Liver (tissue), 8 donors: ENCODE measurements at regions not wholly inside any gene's neighbourhood (a gene's known extent, or its start where the extent isn't known, plus 50 kb on each side); places are given as distances from the start of the nearest gene placed in this dataset.

Experiments used
- DNase-seq: peaks from one replicate; pipeline ENCODE4 v3.0.0-alpha.2; 2017; ENCODE audit warnings: low spot score
- H3K27ac ChIP-seq, 2 donors: one replicate each; pipeline ENCODE4 v1.7.0; 2013; ENCODE audit warnings: inconsistent platforms in 2 of 2, low read length in 2 of 2, control low read depth in 1 of 2, low read depth in 1 of 2, mild to moderate bottlenecking in 1 of 2
- H3K27me3 ChIP-seq, 4 donors: one replicate each; pipeline versions ENCODE4 v1.6.1 to v1.7.0; 2013; ENCODE audit warnings: low read length in 3 of 4, inconsistent platforms in 1 of 4, mild to moderate bottlenecking in 1 of 4, moderate library complexity in 1 of 4; ENCODE audit not compliant: control insufficient read depth in 4 of 4, insufficient read depth in 4 of 4
- H3K36me3 ChIP-seq, 4 donors: one replicate each; pipeline versions ENCODE4 v1.6.1 to v1.7.0; 2013; ENCODE audit warnings: low read length in 3 of 4, mild to moderate bottlenecking in 3 of 4, low read depth in 1 of 4, moderate library complexity in 1 of 4; ENCODE audit not compliant: control insufficient read depth in 4 of 4, insufficient read depth in 3 of 4
- H3K4me1 ChIP-seq, 4 donors: one replicate each; pipeline versions ENCODE4 v1.6.1 to v1.7.0; 2013; ENCODE audit warnings: low read length in 3 of 4, mild to moderate bottlenecking in 3 of 4, moderate library complexity in 1 of 4; ENCODE audit not compliant: control insufficient read depth in 4 of 4, insufficient read depth in 4 of 4
- H3K4me3 ChIP-seq, 3 donors: one replicate each; pipeline versions ENCODE4 v1.6.1 to v1.7.0; 2013; ENCODE audit warnings: low read length in 3 of 3, control low read depth in 1 of 3, low read depth in 1 of 3, mild to moderate bottlenecking in 1 of 3
- H3K9ac ChIP-seq, 2 donors: one replicate each; pipeline ENCODE4 v1.7.0; 2013; ENCODE audit warnings: low read length in 2 of 2, mild to moderate bottlenecking in 2 of 2, moderate library complexity in 2 of 2, control low read depth in 1 of 2, low read depth in 1 of 2
- H3K9me3 ChIP-seq, 4 donors: one replicate each; pipeline versions ENCODE4 v1.6.1 to v1.7.0; 2013; ENCODE audit warnings: low read length in 3 of 4; ENCODE audit not compliant: control insufficient read depth in 4 of 4
- ATF3 ChIP-seq: IDR thresholded peaks from 2 replicates; pipeline ENCODE4 v1.6.1; 2016; ENCODE audit warnings: antibody characterized with exemption
- CTCF ChIP-seq: fragments of 150-350 bp; IDR thresholded peaks from 2 replicates; pipeline ENCODE4 v1.5.1; 2017; ENCODE audit warnings: improper control_type of control experiment, low read depth, low read length; ENCODE audit not compliant: missing input control
- FOXA1 ChIP-seq: IDR thresholded peaks from 2 replicates; pipeline ENCODE4 v1.6.1; 2016; ENCODE audit warnings: antibody characterized with exemption
- FOXA2 ChIP-seq: IDR thresholded peaks from 2 replicates; pipeline ENCODE4 v1.6.1; 2016; ENCODE audit warnings: antibody characterized with exemption
- GABPA ChIP-seq, 2 donors: IDR thresholded peaks in 1 of 2; conservative IDR thresholded peaks in 1 of 2; 2 replicates each; pipeline ENCODE4 v1.6.1; 2016; ENCODE audit warnings: antibody characterized with exemption in 2 of 2, mild to moderate bottlenecking in 1 of 2, moderate library complexity in 1 of 2
- HNF4A ChIP-seq, 2 donors: conservative IDR thresholded peaks; 2 replicates each; pipeline ENCODE4 v1.6.1; 2016; ENCODE audit warnings: antibody characterized with exemption in 2 of 2, mild to moderate bottlenecking in 2 of 2
- JUND ChIP-seq, 2 donors: IDR thresholded peaks; 2 replicates each; pipeline ENCODE4 v1.6.1; 2016; ENCODE audit warnings: antibody characterized with exemption in 2 of 2
- NR2F2 ChIP-seq: IDR thresholded peaks from 2 replicates; pipeline ENCODE4 v1.6.1; 2016; ENCODE audit warnings: antibody characterized with exemption
- RAD21 ChIP-seq, 2 donors: IDR thresholded peaks; 2 replicates each; pipeline ENCODE4 v1.6.1; 2016; ENCODE audit warnings: antibody characterized with exemption in 2 of 2, mild to moderate bottlenecking in 2 of 2
- REST ChIP-seq: IDR thresholded peaks from 2 replicates; pipeline ENCODE4 v1.6.1; 2016; ENCODE audit warnings: antibody characterized with exemption, mild to moderate bottlenecking
- RXRA ChIP-seq, 2 donors: IDR thresholded peaks; 2 replicates each; pipeline ENCODE4 v1.6.1; 2017 to 2018; ENCODE audit warnings: antibody characterized with exemption in 2 of 2, mild to moderate bottlenecking in 1 of 2
- SP1 ChIP-seq: IDR thresholded peaks from 2 replicates; pipeline ENCODE4 v1.6.1; 2018; ENCODE audit warnings: antibody characterized with exemption, mild to moderate bottlenecking
- TAF1 ChIP-seq: conservative IDR thresholded peaks from 2 replicates; pipeline ENCODE4 v1.6.1; 2016; ENCODE audit warnings: antibody characterized with exemption, mild to moderate bottlenecking
- YY1 ChIP-seq: IDR thresholded peaks from 2 replicates; pipeline ENCODE4 v1.6.1; 2016; ENCODE audit warnings: antibody characterized with exemption, mild to moderate bottlenecking
- WGBS: extraction: QIAGEN DNeasy Blood & Tissue Kit; methylation state at CpG from one replicate; pipeline ENCODE4 v1.1.7; 2013; 5-methylcytosine and 5-hydroxymethylcytosine counted together
- TF ChIP-seq, protein P1 (sequence below): IDR thresholded peaks from 2 replicates; pipeline ENCODE4 v1.6.1; 2016; ENCODE audit warnings: antibody characterized with exemption
- donor health status: healthy.
- donor health status: healthy.
- donor health status: healthy.
- donor health status: healthy.
- donor health status: healthy.

- no peak overlapping the region for H3K27ac ChIP-seq
- H3K9ac ChIP-seq: no peak overlapping the region
- no peaks in the 10 kb centered on the region for H3K36me3 ChIP-seq
- no peaks in the 10 kb centered on the region for H3K4me1 ChIP-seq
- peaks cover 0 to 7% (median 3%) of the 10 kb centered on the region in 4 donors for H3K27me3 ChIP-seq
- 60% methylated on average over 26 of the region's 26 CpGs for WGBS
- no peak overlapping the region for H3K4me3 ChIP-seq
- no peak for DNase-seq
- no peaks in the 10 kb centered on the region for H3K9me3 ChIP-seq
- TF ChIP-seq SP1: no peak
- no peak for TF ChIP-seq RAD21 (IDR thresholded peaks at IDR 0.05)
- no peak for TF ChIP-seq JUND (IDR thresholded peaks at IDR 0.05)
- no peak for TF ChIP-seq REST
- no peak for TF ChIP-seq ATF3
- no peak for TF ChIP-seq YY1
- no peak for TF ChIP-seq FOXA1
- no peak for TF ChIP-seq NR2F2
- no peak for TF ChIP-seq TAF1
- no peak for TF ChIP-seq GABPA (IDR thresholded peaks at IDR 0.05 in 1 of 2, conservative IDR thresholded peaks at IDR 0.05 in 1 of 2)
- no peak for TF ChIP-seq FOXA2
- TF ChIP-seq, protein P1, sequence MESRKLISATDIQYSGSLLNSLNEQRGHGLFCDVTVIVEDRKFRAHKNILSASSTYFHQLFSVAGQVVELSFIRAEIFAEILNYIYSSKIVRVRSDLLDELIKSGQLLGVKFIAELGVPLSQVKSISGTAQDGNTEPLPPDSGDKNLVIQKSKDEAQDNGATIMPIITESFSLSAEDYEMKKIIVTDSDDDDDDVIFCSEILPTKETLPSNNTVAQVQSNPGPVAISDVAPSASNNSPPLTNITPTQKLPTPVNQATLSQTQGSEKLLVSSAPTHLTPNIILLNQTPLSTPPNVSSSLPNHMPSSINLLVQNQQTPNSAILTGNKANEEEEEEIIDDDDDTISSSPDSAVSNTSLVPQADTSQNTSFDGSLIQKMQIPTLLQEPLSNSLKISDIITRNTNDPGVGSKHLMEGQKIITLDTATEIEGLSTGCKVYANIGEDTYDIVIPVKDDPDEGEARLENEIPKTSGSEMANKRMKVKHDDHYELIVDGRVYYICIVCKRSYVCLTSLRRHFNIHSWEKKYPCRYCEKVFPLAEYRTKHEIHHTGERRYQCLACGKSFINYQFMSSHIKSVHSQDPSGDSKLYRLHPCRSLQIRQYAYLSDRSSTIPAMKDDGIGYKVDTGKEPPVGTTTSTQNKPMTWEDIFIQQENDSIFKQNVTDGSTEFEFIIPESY: no peak
Measured at GRCh38 chr4:1459722-1460511, 53.7 kb upstream of the NKX1-1 start.

DNA sequence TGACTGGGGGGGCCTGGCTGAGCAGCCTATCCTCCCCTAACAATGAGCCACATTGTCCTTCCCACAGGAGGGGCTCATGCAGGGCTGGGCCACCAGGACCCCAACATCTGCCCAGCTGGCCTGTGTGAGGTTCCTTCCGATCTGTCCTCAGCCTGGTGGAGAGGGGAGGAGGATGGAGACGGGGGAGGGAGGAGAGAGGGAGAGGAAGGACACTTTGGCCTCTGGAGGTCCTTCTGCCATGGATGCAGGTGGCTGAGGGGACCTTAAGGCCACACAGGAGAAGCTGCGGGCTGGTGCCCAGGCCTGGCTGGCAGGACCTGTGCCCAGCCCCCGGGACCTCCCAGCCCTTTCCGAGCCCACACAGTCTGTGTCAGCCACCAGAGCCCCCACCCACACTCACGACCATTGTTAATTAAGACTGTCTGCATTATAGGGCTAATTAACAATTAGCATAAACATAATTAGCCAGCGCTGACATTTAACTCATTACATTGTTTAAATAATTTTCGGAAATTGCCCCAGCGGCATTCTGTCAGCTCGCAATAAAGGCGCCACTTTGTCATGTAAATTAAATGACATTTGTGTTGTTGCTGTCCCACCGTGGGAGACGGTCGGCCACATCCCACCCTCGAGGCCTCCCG, 53.0 kb upstream of the NKX1-1 start:
- no peak for DNase-seq
- Histone ChIP-seq H3K27ac (no peak overlapping the region), H3K4me3 (no peak overlapping the region), H3K27me3 (peaks cover 0 to 7% (median 3%) of the 10 kb centered on the region in 4 donors), H3K36me3 (no peaks in the 10 kb centered on the region), H3K4me1 (no peaks in the 10 kb centered on the region), H3K9me3 (no peaks in the 10 kb centered on the region), H3K9ac (no peak overlapping the region)
- no peak for TF ChIP-seq GABPA (IDR thresholded peaks at IDR 0.05 in 1 of 2, conservative IDR thresholded peaks at IDR 0.05 in 1 of 2)
- no peak for TF ChIP-seq HNF4A (conservative IDR thresholded peaks at IDR 0.05)
- TF ChIP-seq JUND (IDR thresholded peaks at IDR 0.05): no peak
- no peak for TF ChIP-seq YY1
- TF ChIP-seq, protein P1: no peak
- TF ChIP-seq ATF3: no peak
- no peak for TF ChIP-seq CTCF
- TF ChIP-seq RXRA (IDR thresholded peaks at IDR 0.05): no peak
- WGBS: 43% methylated on average over 16 of the region's 16 CpGs
